Peyer's patch (tissue), 4 donors: ENCODE measurements at regions not wholly inside any gene's neighbourhood (a gene's known extent, or its start where the extent isn't known, plus 50 kb on each side); places are given as distances from the start of the nearest gene placed in this dataset.

Experiments used
- POLR2A ChIP-seq, 2 donors: fragments of 450-650 bp; IDR thresholded peaks; one replicate each; pipeline ENCODE4 v1.5.1; 2017; ENCODE audit warnings: antibody characterized with exemption in 2 of 2, mild to moderate bottlenecking in 2 of 2, moderate library complexity in 2 of 2
- TF ChIP-seq, protein P1 (sequence below), 6 experiments: fragments of 450-650 bp in 4 of 6; fragments of 200-600 bp in 2 of 6; sonication (generic) in 1 of 6; IDR thresholded peaks; one replicate each; pipeline ENCODE4 v1.5.1; 2017 to 2019; ENCODE audit warnings: antibody characterized with exemption in 6 of 6, mild to moderate bottlenecking in 3 of 6, moderate library complexity in 1 of 6

GRCh38 chr3:152672320-152672649 lies 162.6 kb upstream of the P2RY1 start:
- TF ChIP-seq, protein P1, sequence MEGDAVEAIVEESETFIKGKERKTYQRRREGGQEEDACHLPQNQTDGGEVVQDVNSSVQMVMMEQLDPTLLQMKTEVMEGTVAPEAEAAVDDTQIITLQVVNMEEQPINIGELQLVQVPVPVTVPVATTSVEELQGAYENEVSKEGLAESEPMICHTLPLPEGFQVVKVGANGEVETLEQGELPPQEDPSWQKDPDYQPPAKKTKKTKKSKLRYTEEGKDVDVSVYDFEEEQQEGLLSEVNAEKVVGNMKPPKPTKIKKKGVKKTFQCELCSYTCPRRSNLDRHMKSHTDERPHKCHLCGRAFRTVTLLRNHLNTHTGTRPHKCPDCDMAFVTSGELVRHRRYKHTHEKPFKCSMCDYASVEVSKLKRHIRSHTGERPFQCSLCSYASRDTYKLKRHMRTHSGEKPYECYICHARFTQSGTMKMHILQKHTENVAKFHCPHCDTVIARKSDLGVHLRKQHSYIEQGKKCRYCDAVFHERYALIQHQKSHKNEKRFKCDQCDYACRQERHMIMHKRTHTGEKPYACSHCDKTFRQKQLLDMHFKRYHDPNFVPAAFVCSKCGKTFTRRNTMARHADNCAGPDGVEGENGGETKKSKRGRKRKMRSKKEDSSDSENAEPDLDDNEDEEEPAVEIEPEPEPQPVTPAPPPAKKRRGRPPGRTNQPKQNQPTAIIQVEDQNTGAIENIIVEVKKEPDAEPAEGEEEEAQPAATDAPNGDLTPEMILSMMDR (IDR thresholded peaks at IDR 0.05): no peak
- TF ChIP-seq POLR2A (IDR thresholded peaks at IDR 0.05): no peak
